Mesendoderm (in vitro differentiated cells): ENCODE measurements at regions not wholly inside any gene's neighbourhood (a gene's known extent, or its start where the extent isn't known, plus 50 kb on each side); places are given as distances from the start of the nearest gene placed in this dataset.

Experiments
- DNase-seq: peaks from one replicate; pipeline ENCODE4 v3.0.0; 2013
- H2AK5ac ChIP-seq: 2 replicates; pipeline ENCODE4 v1.6.1; 2013; ENCODE audit warnings: low read length, inconsistent platforms
- H2BK120ac ChIP-seq: 2 replicates; pipeline ENCODE4 v1.6.1; 2013; ENCODE audit warnings: low read depth, mild to moderate bottlenecking, low read length, moderate library complexity, mixed read lengths
- H2BK15ac ChIP-seq: replicated peaks from 2 replicates; pipeline ENCODE4 v1.6.1; 2013; ENCODE audit warnings: low read depth, mild to moderate bottlenecking, moderate library complexity
- H2BK5ac ChIP-seq: 2 replicates; pipeline ENCODE4 v1.6.1; 2013; ENCODE audit warnings: low read length, inconsistent platforms
- H3K18ac ChIP-seq: 2 replicates; pipeline ENCODE4 v1.6.1; 2013; ENCODE audit warnings: mild to moderate bottlenecking, low read length, mixed read lengths
- H3K23ac ChIP-seq: one replicate; pipeline ENCODE4 v1.6.1; 2013; ENCODE audit warnings: low read length
- H3K27ac ChIP-seq: 2 replicates; pipeline ENCODE4 v1.5.1; 2013; ENCODE audit warnings: low read depth, mild to moderate bottlenecking, inconsistent platforms, low read length, moderate library complexity
- H3K27me3 ChIP-seq: 2 replicates; pipeline ENCODE4 v1.6.1; 2013; ENCODE audit warnings: low read length, control low read depth, mild to moderate bottlenecking, inconsistent platforms; ENCODE audit not compliant: insufficient read depth, poor library complexity
- H3K36me3 ChIP-seq: 2 replicates; pipeline ENCODE4 v1.6.1; 2013; ENCODE audit warnings: low read length, inconsistent platforms; ENCODE audit not compliant: control insufficient read depth, insufficient read depth
- H3K4ac ChIP-seq: one replicate; pipeline ENCODE4 v1.6.1; 2013; ENCODE audit warnings: low read depth, mild to moderate bottlenecking, low read length, moderate library complexity
- H3K4me1 ChIP-seq: 2 replicates; pipeline ENCODE4 v1.6.1; 2013; ENCODE audit warnings: low read depth, low read length, inconsistent platforms; ENCODE audit not compliant: control insufficient read depth
- H3K4me2 ChIP-seq: 2 replicates; pipeline ENCODE4 v1.6.1; 2013; ENCODE audit warnings: low read length
- H3K4me3 ChIP-seq: 2 replicates; pipeline ENCODE4 v1.5.1; 2013; ENCODE audit warnings: mild to moderate bottlenecking, low read length
- H3K56ac ChIP-seq: one replicate; pipeline ENCODE4 v1.6.1; 2013; ENCODE audit warnings: low read length
- H3K79me1 ChIP-seq: 2 replicates; pipeline ENCODE4 v1.6.1; 2013; ENCODE audit warnings: low read length, inconsistent platforms
- H3K79me2 ChIP-seq: 2 replicates; pipeline ENCODE4 v1.6.1; 2013; ENCODE audit warnings: mild to moderate bottlenecking, low read length; ENCODE audit not compliant: control insufficient read depth, insufficient read depth
- H3K9ac ChIP-seq: 2 replicates; pipeline ENCODE4 v1.6.1; 2013; ENCODE audit warnings: low read length, inconsistent platforms
- H4K5ac ChIP-seq: one replicate; pipeline ENCODE4 v1.6.1; 2013; ENCODE audit warnings: low read length
- H4K8ac ChIP-seq: one replicate; pipeline ENCODE4 v1.6.1; 2013; ENCODE audit warnings: low read depth, mild to moderate bottlenecking, control low read depth, low read length, moderate library complexity
- WGBS: extraction: QIAGEN DNeasy Blood & Tissue Kit; methylation state at CpG from one replicate; pipeline ENCODE4 v1.1.7; 2013; ENCODE audit warnings: low lambda C conversion rate, missing lambda C conversion rate; ENCODE audit not compliant: insufficient coverage; ENCODE audit errors: extremely low coverage; 5-methylcytosine and 5-hydroxymethylcytosine counted together

DNA sequence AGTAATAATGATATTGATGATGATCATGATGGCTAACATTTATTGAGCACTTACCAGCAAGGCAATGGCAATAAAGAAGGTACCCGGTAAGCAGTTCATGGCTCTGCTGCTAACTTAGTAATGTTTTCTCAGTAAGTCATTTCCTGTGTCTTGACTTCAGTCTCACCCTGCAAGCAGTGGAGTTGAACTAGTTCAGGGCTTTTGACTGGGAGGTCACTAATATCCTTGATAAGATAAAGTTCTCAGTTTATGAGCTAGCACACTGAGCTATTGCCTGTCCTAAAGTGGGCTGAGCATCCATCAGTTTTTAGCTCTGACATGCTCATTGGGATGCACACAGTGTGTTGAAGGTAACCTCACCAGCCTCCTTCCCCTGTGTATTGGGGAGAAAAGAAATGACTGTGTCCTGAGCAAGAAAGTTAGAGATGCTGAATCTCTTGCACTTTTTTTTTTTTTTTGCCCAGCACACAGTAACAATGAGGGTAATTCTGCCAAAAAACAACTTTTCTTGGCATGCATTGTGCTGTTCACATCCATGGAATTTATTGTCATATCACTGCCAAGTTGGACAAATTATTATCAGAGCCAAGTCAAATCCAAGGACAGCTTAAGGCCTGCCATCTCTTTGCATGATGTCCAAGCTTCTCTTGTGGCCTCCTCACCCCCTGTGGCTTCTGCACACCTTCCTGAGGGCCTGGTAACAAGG lies 55.5 kb upstream of the GADD45A start:
- Histone ChIP-seq H2BK15ac (no peak overlapping the region), H3K4me1 (no peaks in the 10 kb centered on the region), H3K79me1 (no peaks in the 10 kb centered on the region), H2BK120ac (no peak overlapping the region), H3K4me3 (no peak overlapping the region), H3K18ac (no peak overlapping the region), H3K9ac (no peak overlapping the region), H3K4ac (no peak overlapping the region), H2AK5ac (no peak overlapping the region), H3K4me2 (no peak overlapping the region), H3K23ac (no peak overlapping the region), H3K27me3 (no peaks in the 10 kb centered on the region), H3K36me3 (no peaks in the 10 kb centered on the region), H3K79me2 (no peaks in the 10 kb centered on the region), H3K56ac (no peak overlapping the region), H4K8ac (no peak overlapping the region), H3K27ac (no peak overlapping the region), H4K5ac (no peak overlapping the region), H2BK5ac (no peak overlapping the region)
- no CpG with 5 or more reads among the region's 1 CpG for WGBS
- no peak for DNase-seq

DNA sequence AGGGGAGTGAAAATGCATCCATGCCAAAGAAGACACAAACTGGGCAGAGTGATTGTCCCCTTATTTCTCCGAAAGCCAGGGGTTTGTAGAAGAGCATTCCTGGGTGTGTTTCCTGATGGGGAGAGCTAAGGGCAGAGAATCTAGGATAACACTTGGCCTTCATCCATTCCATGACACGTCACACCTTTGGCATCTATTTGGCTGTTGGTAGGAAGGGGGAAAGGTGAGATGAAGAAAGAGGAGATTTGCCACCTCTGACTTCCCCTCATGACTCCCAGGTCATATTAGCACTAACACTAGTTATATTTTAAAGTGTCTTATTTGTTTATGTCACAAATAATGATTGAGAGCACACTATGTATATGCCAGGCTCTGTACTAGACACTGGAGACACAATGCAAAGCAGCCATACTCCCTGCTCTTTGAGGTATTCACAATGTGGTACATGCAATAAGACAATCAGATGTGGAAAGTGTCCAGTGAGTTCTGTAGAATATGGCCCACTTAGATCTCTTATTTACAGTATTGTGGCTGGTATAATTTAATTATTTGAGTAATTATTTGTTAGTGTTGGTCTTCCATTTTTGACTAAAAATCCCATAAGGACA lies 54.5 kb upstream of the GADD45A start:
- H4K5ac ChIP-seq: no peak overlapping the region
- no peaks in the 10 kb centered on the region for H3K79me1 ChIP-seq
- no CpG with 5 or more reads among the region's 2 CpGs for WGBS
- H3K27ac ChIP-seq: no peak overlapping the region
- no peak overlapping the region for H2BK120ac ChIP-seq
- no peak overlapping the region for H2BK5ac ChIP-seq
- no peak overlapping the region for H3K4me3 ChIP-seq
- no peak for DNase-seq
- no peaks in the 10 kb centered on the region for H3K79me2 ChIP-seq
- no peak overlapping the region for H2AK5ac ChIP-seq
- H3K4me1 ChIP-seq: no peaks in the 10 kb centered on the region
- no peak overlapping the region for H3K23ac ChIP-seq
- H3K4ac ChIP-seq: no peak overlapping the region
- no peak overlapping the region for H3K9ac ChIP-seq
- H3K18ac ChIP-seq: no peak overlapping the region
- H3K4me2 ChIP-seq: no peak overlapping the region
- no peaks in the 10 kb centered on the region for H3K36me3 ChIP-seq
- H3K27me3 ChIP-seq: no peaks in the 10 kb centered on the region
- H2BK15ac ChIP-seq: no peak overlapping the region
- no peak overlapping the region for H3K56ac ChIP-seq
- no peak overlapping the region for H4K8ac ChIP-seq

DNA sequence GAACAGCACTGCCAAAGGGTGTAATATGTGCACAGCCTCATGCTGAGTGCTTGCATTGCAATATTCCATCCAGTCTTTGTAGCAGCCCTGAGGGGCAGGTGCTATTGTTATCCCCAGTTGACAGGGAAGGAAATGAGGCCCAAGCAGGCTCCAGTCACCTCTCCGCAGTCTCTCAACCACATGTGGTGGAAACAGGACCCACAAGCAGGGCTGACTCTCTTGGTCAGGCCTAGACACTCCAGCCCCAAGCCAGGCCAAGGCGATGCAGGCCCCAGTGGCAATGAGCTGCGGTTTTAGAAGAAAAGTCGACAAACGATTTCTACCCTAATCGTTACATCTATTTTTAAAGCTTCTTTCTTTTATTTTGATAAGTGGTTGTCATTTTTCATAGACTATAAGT lies 52.6 kb upstream of the GADD45A start:
- Histone ChIP-seq H3K56ac (no peak overlapping the region), H3K79me1 (no peaks in the 10 kb centered on the region), H3K27ac (no peak overlapping the region), H4K5ac (no peak overlapping the region), H3K27me3 (no peaks in the 10 kb centered on the region), H3K36me3 (no peaks in the 10 kb centered on the region), H3K4me1 (no peaks in the 10 kb centered on the region), H2BK15ac (no peak overlapping the region), H3K4me2 (no peak overlapping the region), H3K18ac (no peak overlapping the region), H3K4ac (no peak overlapping the region), H3K79me2 (no peaks in the 10 kb centered on the region), H2BK5ac (no peak overlapping the region), H2AK5ac (no peak overlapping the region), H3K9ac (no peak overlapping the region), H2BK120ac (no peak overlapping the region), H4K8ac (no peak overlapping the region), H3K23ac (no peak overlapping the region), H3K4me3 (no peak overlapping the region)
- WGBS: no CpG with 5 or more reads among the region's 6 CpGs
- DNase-seq: no peak

GRCh38 chr1:67632811-67633655 lies 52.0 kb upstream of the GADD45A start:
- WGBS: 100% methylated on average over 1 of the region's 10 CpGs
- no peaks in the 10 kb centered on the region for H3K36me3 ChIP-seq
- no peak overlapping the region for H2BK5ac ChIP-seq
- H2BK15ac ChIP-seq: no peak overlapping the region
- H3K27ac ChIP-seq: no peak overlapping the region
- no peak overlapping the region for H2BK120ac ChIP-seq
- H3K18ac ChIP-seq: no peak overlapping the region
- H3K56ac ChIP-seq: no peak overlapping the region
- no peaks in the 10 kb centered on the region for H3K4me1 ChIP-seq
- no peak overlapping the region for H4K5ac ChIP-seq
- no peak overlapping the region for H3K4ac ChIP-seq
- no peaks in the 10 kb centered on the region for H3K79me2 ChIP-seq
- H2AK5ac ChIP-seq: no peak overlapping the region
- H4K8ac ChIP-seq: no peak overlapping the region
- no peak overlapping the region for H3K23ac ChIP-seq
- no peaks in the 10 kb centered on the region for H3K79me1 ChIP-seq
- no peak overlapping the region for H3K4me3 ChIP-seq
- H3K4me2 ChIP-seq: no peak overlapping the region
- no peak overlapping the region for H3K9ac ChIP-seq
- DNase-seq: no peak
- H3K27me3 ChIP-seq: no peaks in the 10 kb centered on the region

DNA sequence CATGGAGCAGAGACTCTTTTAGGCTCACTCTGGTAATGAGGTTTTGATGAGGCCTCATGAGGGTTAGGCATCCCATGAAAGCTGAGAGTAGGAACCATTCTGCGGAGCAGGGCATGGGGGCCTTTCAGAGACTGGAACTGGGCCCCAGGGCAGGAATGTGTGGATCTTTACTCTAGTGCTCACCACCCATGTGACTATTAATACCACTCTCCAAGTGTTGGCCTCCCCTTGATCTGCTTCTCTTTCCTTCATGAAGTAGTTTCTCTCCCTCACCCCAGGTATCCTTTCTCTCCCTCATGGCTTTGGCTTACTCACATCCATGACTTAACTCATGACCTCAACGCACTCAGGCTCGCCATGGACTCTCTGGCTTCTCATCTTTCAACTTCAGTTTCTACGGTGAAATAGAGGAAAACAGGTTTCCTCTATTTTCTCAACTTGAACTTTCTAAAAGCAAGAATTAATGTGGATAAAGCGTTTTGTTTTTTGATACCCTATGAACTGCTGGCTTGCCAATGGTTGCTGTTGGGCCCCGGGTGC lies 50.5 kb upstream of the GADD45A start:
- H2BK5ac ChIP-seq: no peak overlapping the region
- no peaks in the 10 kb centered on the region for H3K27me3 ChIP-seq
- H3K23ac ChIP-seq: no peak overlapping the region
- no peak overlapping the region for H3K4me3 ChIP-seq
- H4K5ac ChIP-seq: no peak overlapping the region
- H3K4me2 ChIP-seq: no peak overlapping the region
- H3K79me2 ChIP-seq: no peaks in the 10 kb centered on the region
- no peak overlapping the region for H2BK120ac ChIP-seq
- H2AK5ac ChIP-seq: no peak overlapping the region
- no peak overlapping the region for H4K8ac ChIP-seq
- H3K4me1 ChIP-seq: no peaks in the 10 kb centered on the region
- no peak overlapping the region for H3K4ac ChIP-seq
- no peaks in the 10 kb centered on the region for H3K36me3 ChIP-seq
- H2BK15ac ChIP-seq: no peak overlapping the region
- no peak for DNase-seq
- H3K56ac ChIP-seq: no peak overlapping the region
- WGBS: no CpG with 5 or more reads among the region's 6 CpGs
- no peaks in the 10 kb centered on the region for H3K79me1 ChIP-seq
- no peak overlapping the region for H3K9ac ChIP-seq
- no peak overlapping the region for H3K18ac ChIP-seq
- H3K27ac ChIP-seq: no peak overlapping the region
